OCI-LY7 (cell line): ENCODE measurements at regions not wholly inside any gene's neighbourhood (a gene's known extent, or its start where the extent isn't known, plus 50 kb on each side); places are given as distances from the start of the nearest gene placed in this dataset.

ENCODE experiments used
- BruUV-seq: library from RNA; stranded (reverse); fragments of 400-500 nt; replicated peaks from 2 replicates; lab custom pipeline; 2021; lab: Mats Ljungman, UMichigan
- CTCF ChIA-PET: fragments of 300-600 bp; sonication (Branson Sonifier 250); formaldehyde crosslinking; loops from one replicate; lab custom pipeline; 2022; ENCODE audit warnings: antibody characterized with exemption; ENCODE audit not compliant: unreplicated experiment; lab: Charles Lee
- POLR2A ChIA-PET: fragments of 300-600 bp; sonication (Branson Sonifier 250); formaldehyde crosslinking; loops from one replicate; lab custom pipeline; 2022; ENCODE audit warnings: antibody characterized with exemption; lab: Charles Lee
- DNase-seq: peaks from one replicate; pipeline ENCODE4 v3.0.0-alpha.2; 2015; ENCODE audit warnings: low spot score
- H2AFZ ChIP-seq: fragments of 200-600 bp; sonication (generic), shearing (Covaris generic); 2 replicates; pipeline ENCODE4 v1.6.1; 2014; ENCODE audit warnings: mild to moderate bottlenecking, antibody characterized with exemption, low read length, moderate library complexity
- H3K27ac ChIP-seq: fragments of 200-600 bp; sonication (generic); 2 replicates; pipeline ENCODE4 v1.5.1; 2014; ENCODE audit warnings: mixed run types, low read depth, mild to moderate bottlenecking, moderate library complexity, low read length, inconsistent platforms; ENCODE audit not compliant: poor library complexity, severe bottlenecking
- H3K36me3 ChIP-seq: fragments of 200-600 bp; sonication (generic); 2 replicates; pipeline ENCODE4 v1.6.1; 2014; ENCODE audit warnings: mild to moderate bottlenecking, antibody characterized with exemption, low read length, moderate library complexity, mixed read lengths; ENCODE audit not compliant: insufficient read depth
- H3K4me1 ChIP-seq: fragments of 200-600 bp; sonication (generic); 2 replicates; pipeline ENCODE4 v1.5.1; 2014; ENCODE audit warnings: mild to moderate bottlenecking, low read length; ENCODE audit not compliant: insufficient read depth, poor library complexity, severe bottlenecking
- H3K4me2 ChIP-seq: fragments of 200-600 bp; sonication (generic); 2 replicates; pipeline ENCODE4 v1.6.1; 2014; ENCODE audit warnings: mild to moderate bottlenecking, low read length
- H3K4me3 ChIP-seq: fragments of 200-600 bp; sonication (generic); 2 replicates; pipeline ENCODE4 v1.5.1; 2014; ENCODE audit warnings: mild to moderate bottlenecking, low read depth, low read length; ENCODE audit not compliant: poor library complexity, severe bottlenecking
- H3K79me2 ChIP-seq: fragments of 200-600 bp; sonication (generic); 2 replicates; pipeline ENCODE4 v1.6.1; 2016; ENCODE audit warnings: low read depth, mild to moderate bottlenecking, low read length, moderate library complexity, mixed read lengths; ENCODE audit not compliant: insufficient read depth
- H3K9me2 ChIP-seq: fragments of 200-600 bp; sonication (generic); 2 replicates; pipeline ENCODE4 v1.6.1; 2016; ENCODE audit warnings: mild to moderate bottlenecking, low read length, mixed read lengths; ENCODE audit not compliant: insufficient read depth
- H3K9me3 ChIP-seq: fragments of 200-600 bp; sonication (generic); 2 replicates; pipeline ENCODE4 v1.6.1; 2014; ENCODE audit warnings: mild to moderate bottlenecking, mixed run types, low read length, mixed read lengths
- H4K20me1 ChIP-seq: fragments of 200-600 bp; sonication (generic); 2 replicates; pipeline ENCODE4 v1.6.1; 2014; ENCODE audit warnings: mild to moderate bottlenecking, antibody characterized with exemption, low read length, moderate library complexity, mixed read lengths; ENCODE audit not compliant: insufficient read depth
- EZH2phosphoT487 ChIP-seq: fragments of 200-600 bp; sonication (generic); IDR thresholded peaks from 2 replicates; pipeline ENCODE4 v1.6.1; 2018; ENCODE audit warnings: low read depth, borderline replicate concordance, mild to moderate bottlenecking, mixed run types, antibody characterized with exemption, low read length, moderate library complexity, mixed read lengths
- intact Hi-C: fragments of 100-400 bp; cut with micrococcal nuclease; formaldehyde crosslinking; loops from one replicate; pipeline ENCODE4 v1.10.0; 2022; ENCODE audit not compliant: unreplicated experiment
- TF ChIP-seq, protein P1 (sequence below): fragments of 200-600 bp; sonication (generic); conservative IDR thresholded peaks from 2 replicates; pipeline ENCODE4 v1.5.1; 2014; ENCODE audit warnings: mild to moderate bottlenecking, antibody characterized with exemption, low read length, moderate library complexity, mixed read lengths

DNA sequence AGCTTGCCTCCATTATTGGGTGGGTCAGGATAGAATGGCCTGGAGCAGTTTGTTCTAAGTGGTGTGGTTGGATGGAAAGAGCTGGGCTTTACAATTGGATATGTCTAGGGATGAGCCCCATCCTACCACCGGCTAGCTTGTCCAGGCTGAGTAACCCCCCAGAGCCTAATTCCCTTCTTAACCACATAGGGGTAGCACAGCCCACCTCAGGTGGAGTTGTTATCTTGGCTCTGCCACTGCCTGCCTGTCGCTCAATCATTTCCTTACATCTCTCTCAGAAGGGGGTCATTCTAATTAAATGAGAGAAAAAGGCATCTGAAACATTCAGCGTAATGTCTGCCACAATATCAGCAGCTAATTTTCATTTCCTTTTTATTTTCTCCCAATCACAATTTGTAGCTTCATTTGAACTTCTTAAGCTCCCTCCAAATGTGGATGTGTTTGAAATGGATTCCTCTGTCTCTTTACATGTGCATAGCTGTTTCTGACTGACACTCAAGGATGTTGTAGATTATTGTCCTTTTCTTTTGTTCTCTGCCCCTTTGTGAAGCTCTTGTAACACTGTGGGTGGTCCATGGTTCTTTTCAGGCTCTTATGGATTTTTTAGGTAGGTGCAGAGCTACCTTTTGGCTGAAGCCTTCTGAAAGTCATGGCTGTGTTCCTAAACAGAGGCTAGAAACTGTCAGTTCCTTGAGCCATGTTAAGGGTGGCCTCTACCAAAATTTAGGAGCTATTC, 383.1 kb upstream of the KLF4 start:
- no peak overlapping the region for H3K4me2 ChIP-seq
- H3K36me3 ChIP-seq = no peaks in the 10 kb centered on the region
- peaks cover 22% of the 10 kb centered on the region for H3K4me1 ChIP-seq
- CTCF ChIA-PET = no interaction called here
- no peaks in the 10 kb centered on the region for H3K9me3 ChIP-seq
- no TSS peak for BruUV-seq
- no peak overlapping the region for H3K27ac ChIP-seq
- no peaks in the 10 kb centered on the region for H3K79me2 ChIP-seq
- no peaks in the 10 kb centered on the region for H3K9me2 ChIP-seq
- no peaks in the 10 kb centered on the region for H4K20me1 ChIP-seq
- no peak overlapping the region for H3K4me3 ChIP-seq
- no peak overlapping the region for H2AFZ ChIP-seq
- POLR2A ChIA-PET = interaction anchor here (1.3 kb wide), 1 partner anchor 33 kb away, joined by 3 read pairs; no protein-coding TSS in a partner anchor
- intact Hi-C loops = no loop called here
- DNase-seq = no peak
- TF ChIP-seq, protein P1, sequence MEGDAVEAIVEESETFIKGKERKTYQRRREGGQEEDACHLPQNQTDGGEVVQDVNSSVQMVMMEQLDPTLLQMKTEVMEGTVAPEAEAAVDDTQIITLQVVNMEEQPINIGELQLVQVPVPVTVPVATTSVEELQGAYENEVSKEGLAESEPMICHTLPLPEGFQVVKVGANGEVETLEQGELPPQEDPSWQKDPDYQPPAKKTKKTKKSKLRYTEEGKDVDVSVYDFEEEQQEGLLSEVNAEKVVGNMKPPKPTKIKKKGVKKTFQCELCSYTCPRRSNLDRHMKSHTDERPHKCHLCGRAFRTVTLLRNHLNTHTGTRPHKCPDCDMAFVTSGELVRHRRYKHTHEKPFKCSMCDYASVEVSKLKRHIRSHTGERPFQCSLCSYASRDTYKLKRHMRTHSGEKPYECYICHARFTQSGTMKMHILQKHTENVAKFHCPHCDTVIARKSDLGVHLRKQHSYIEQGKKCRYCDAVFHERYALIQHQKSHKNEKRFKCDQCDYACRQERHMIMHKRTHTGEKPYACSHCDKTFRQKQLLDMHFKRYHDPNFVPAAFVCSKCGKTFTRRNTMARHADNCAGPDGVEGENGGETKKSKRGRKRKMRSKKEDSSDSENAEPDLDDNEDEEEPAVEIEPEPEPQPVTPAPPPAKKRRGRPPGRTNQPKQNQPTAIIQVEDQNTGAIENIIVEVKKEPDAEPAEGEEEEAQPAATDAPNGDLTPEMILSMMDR = no peak
- no peak for TF ChIP-seq EZH2phosphoT487

DNA sequence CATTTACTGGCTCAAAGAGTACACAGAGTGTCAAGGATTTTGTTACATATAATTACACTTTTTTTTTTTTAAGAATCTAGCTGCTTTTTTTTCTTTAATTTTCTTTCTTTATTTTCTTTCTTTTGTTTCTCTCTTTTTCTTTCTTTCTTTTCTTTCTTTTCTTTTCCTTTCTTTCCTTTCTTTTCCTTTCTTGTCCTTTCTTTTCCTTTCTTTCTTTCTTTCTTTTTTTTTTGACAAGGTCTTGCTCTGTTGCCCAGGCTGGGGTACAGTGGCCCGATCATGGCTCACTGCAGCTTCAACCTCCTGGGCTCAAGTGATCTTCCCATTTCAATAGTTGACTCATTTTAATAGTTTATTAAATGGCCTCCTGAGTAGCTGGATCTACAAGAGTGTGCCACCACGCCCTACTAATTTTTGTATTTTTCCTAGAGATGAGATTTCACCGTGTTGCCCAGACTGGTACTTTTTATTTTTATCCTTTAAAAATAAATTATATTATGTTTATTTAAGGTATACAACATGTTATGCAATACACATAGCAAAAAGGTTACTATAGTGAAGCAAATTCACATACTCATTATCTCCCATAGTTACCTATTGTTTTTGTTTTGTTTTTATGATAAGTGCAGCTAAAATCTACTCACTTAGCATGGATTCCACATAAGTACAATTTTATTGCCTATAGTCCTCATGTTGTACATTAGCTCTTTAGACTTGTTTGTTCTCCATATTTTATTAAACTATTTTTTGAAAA, 381.5 kb upstream of the KLF4 start:
- Histone ChIP-seq H3K9me2 (no peaks in the 10 kb centered on the region), H3K36me3 (no peaks in the 10 kb centered on the region), H2AFZ (no peak overlapping the region), H3K27ac (no peak overlapping the region), H3K4me1 (peaks cover 29% of the 10 kb centered on the region), H3K4me2 (no peak overlapping the region), H4K20me1 (no peaks in the 10 kb centered on the region), H3K9me3 (no peaks in the 10 kb centered on the region), H3K4me3 (no peak overlapping the region), H3K79me2 (no peaks in the 10 kb centered on the region)
- TF ChIP-seq EZH2phosphoT487 = no peak
- TF ChIP-seq, protein P1 = no peak
- CTCF ChIA-PET = no interaction called here
- no TSS peak for BruUV-seq
- no peak for DNase-seq
- POLR2A ChIA-PET = interaction anchor here (1.3 kb wide), 1 partner anchor 31 kb away, joined by 3 read pairs; no protein-coding TSS in a partner anchor
- intact Hi-C loops = no loop called here

DNA sequence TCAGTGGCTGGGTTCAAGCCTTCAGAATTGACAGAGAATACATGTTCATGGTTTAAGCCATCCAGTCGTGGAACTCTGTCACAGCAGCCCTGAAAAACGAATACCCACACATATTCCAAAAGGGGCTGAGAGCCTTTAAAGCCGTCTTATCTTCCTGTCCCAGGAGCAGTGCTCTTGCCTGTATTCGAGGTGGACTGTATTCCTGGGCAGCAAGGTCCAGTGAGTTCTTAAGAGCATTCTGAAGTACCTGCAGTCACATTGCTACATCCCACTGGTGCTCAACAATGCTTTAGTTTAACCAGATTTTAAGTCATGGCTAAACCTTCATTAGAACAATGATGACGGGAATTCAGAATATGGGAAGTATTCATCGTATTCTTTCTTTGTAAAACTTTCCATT, 380.7 kb upstream of the KLF4 start:
- no peak overlapping the region for H3K4me3 ChIP-seq
- H3K27ac ChIP-seq = no peak overlapping the region
- no peak overlapping the region for H2AFZ ChIP-seq
- DNase-seq = no peak
- intact Hi-C loops = no loop called here
- H4K20me1 ChIP-seq = no peaks in the 10 kb centered on the region
- no peaks in the 10 kb centered on the region for H3K9me2 ChIP-seq
- POLR2A ChIA-PET = interaction anchor here (0.8 kb wide), 1 partner anchor 11 kb away, joined by 3 read pairs; no protein-coding TSS in a partner anchor
- H3K4me1 ChIP-seq = peaks cover 28% of the 10 kb centered on the region
- CTCF ChIA-PET = no interaction called here
- no peaks in the 10 kb centered on the region for H3K36me3 ChIP-seq
- TF ChIP-seq EZH2phosphoT487 = no peak
- TF ChIP-seq, protein P1 = no peak
- H3K9me3 ChIP-seq = no peaks in the 10 kb centered on the region
- no peaks in the 10 kb centered on the region for H3K79me2 ChIP-seq
- H3K4me2 ChIP-seq = no peak overlapping the region
- no TSS peak for BruUV-seq
